MM.1S (cell line): ENCODE measurements at regions not wholly inside any gene's neighbourhood (a gene's known extent, or its start where the extent isn't known, plus 50 kb on each side); places are given as distances from the start of the nearest gene placed in this dataset.

Experiments used
- EZH2 ChIP-seq: fragments of 300-600 bp; sonication (generic); optimal IDR thresholded peaks from 2 replicates; pipeline ENCODE3; 2017; ENCODE audit warnings: low read depth, mild to moderate bottlenecking, antibody characterized with exemption, low read length, mixed read lengths
- EZH2phosphoT487 ChIP-seq: fragments of 300-600 bp; sonication (generic); IDR thresholded peaks from 2 replicates; pipeline ENCODE4 v1.6.1; 2018; ENCODE audit warnings: antibody characterized with exemption, low read length
- TF ChIP-seq, protein P1 (sequence below): fragments of 300-600 bp; sonication (generic); IDR thresholded peaks from 2 replicates; pipeline ENCODE4 v1.5.1; 2016; ENCODE audit warnings: antibody characterized with exemption, low read length, mixed read lengths

- TF ChIP-seq, protein P1, sequence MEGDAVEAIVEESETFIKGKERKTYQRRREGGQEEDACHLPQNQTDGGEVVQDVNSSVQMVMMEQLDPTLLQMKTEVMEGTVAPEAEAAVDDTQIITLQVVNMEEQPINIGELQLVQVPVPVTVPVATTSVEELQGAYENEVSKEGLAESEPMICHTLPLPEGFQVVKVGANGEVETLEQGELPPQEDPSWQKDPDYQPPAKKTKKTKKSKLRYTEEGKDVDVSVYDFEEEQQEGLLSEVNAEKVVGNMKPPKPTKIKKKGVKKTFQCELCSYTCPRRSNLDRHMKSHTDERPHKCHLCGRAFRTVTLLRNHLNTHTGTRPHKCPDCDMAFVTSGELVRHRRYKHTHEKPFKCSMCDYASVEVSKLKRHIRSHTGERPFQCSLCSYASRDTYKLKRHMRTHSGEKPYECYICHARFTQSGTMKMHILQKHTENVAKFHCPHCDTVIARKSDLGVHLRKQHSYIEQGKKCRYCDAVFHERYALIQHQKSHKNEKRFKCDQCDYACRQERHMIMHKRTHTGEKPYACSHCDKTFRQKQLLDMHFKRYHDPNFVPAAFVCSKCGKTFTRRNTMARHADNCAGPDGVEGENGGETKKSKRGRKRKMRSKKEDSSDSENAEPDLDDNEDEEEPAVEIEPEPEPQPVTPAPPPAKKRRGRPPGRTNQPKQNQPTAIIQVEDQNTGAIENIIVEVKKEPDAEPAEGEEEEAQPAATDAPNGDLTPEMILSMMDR, result no peak
- TF ChIP-seq EZH2phosphoT487, result no peak
- TF ChIP-seq EZH2, result no peak
These were observed 774.4 kb downstream of the SI start for GRCh38 chr3:164303894-164304293.
